Gastroesophageal sphincter (tissue), 3 donors: ENCODE measurements at regions not wholly inside any gene's neighbourhood (a gene's known extent, or its start where the extent isn't known, plus 50 kb on each side); places are given as distances from the start of the nearest gene placed in this dataset.
A peak's percentile ranks its signal among the peaks of the same experiment; 100 is the strongest.

Source experiments
- EP300 ChIP-seq: sonication (generic); formaldehyde crosslinking; IDR thresholded peaks from one replicate; pipeline ENCODE4 v1.6.1; 2017; ENCODE audit warnings: antibody characterized with exemption, mild to moderate bottlenecking
- POLR2AphosphoS5 ChIP-seq: sonication (generic); formaldehyde crosslinking; IDR thresholded peaks from one replicate; pipeline ENCODE4 v1.6.1; 2017; ENCODE audit warnings: antibody characterized with exemption
- TF ChIP-seq, protein P1 (sequence below), 4 experiments: fragments of 200-600 bp in 2 of 4; fragments of 450-650 bp in 2 of 4; sonication (generic) in 1 of 4; IDR thresholded peaks; one replicate each; pipeline ENCODE4 v1.5.1; 2017 to 2019; ENCODE audit warnings: antibody characterized with exemption in 4 of 4, mild to moderate bottlenecking in 2 of 4, moderate library complexity in 2 of 4

- TF ChIP-seq EP300 (no peak), POLR2AphosphoS5 (no peak)
- TF ChIP-seq, protein P1, sequence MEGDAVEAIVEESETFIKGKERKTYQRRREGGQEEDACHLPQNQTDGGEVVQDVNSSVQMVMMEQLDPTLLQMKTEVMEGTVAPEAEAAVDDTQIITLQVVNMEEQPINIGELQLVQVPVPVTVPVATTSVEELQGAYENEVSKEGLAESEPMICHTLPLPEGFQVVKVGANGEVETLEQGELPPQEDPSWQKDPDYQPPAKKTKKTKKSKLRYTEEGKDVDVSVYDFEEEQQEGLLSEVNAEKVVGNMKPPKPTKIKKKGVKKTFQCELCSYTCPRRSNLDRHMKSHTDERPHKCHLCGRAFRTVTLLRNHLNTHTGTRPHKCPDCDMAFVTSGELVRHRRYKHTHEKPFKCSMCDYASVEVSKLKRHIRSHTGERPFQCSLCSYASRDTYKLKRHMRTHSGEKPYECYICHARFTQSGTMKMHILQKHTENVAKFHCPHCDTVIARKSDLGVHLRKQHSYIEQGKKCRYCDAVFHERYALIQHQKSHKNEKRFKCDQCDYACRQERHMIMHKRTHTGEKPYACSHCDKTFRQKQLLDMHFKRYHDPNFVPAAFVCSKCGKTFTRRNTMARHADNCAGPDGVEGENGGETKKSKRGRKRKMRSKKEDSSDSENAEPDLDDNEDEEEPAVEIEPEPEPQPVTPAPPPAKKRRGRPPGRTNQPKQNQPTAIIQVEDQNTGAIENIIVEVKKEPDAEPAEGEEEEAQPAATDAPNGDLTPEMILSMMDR (IDR thresholded peaks at IDR 0.05): peak in 1 of 4 experiments; percentile 10
These were observed 285.7 kb upstream of the TUT7 start for GRCh38 chr9:86639899-86640379.
